ENCODE measurements at regions not wholly inside any gene's neighbourhood (a gene's known extent, or its start where the extent isn't known, plus 50 kb on each side); places are given as distances from the start of the nearest gene placed in this dataset.

DNA sequence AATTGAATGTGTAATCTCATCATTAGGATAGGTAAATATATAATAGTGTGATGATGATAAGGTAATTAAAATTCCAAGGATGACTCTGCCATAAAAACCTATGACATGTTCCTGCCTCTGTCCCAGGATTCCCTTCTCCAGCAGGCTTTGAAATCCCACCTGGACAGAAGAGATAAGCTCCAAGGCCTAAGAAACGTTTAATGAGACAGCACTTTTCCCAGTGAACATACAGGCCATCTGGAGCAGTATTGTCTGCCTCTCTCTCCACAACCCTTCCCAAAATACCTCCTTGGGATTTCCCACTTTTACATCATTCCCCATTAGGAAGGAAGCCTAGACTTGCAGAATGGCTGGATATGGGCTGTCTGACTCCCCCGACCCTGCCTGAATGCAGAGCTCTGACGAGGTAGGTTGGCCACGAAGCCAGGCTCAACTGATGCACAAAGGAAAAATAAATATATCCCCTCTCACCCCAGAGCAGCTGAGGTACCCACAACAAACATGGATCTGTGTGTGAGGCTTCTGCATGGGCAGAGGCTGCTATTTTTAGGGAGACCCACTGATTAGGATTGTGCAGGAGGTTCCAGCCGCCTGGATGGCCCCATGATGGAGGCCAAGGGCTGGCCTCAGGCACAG is 71.0 kb downstream of the TMPRSS5 start:
- H3K4me1 Mint-ChIP-seq (ENCODE audit: unreplicated experiment) = no peaks in the 10 kb centered on the region
- H3K9me3 Mint-ChIP-seq (ENCODE audit: unreplicated experiment) = no peaks in the 10 kb centered on the region
- no peak overlapping the region for H3K27ac Mint-ChIP-seq (ENCODE audit: unreplicated experiment)
- TF ChIP-seq, protein P1, sequence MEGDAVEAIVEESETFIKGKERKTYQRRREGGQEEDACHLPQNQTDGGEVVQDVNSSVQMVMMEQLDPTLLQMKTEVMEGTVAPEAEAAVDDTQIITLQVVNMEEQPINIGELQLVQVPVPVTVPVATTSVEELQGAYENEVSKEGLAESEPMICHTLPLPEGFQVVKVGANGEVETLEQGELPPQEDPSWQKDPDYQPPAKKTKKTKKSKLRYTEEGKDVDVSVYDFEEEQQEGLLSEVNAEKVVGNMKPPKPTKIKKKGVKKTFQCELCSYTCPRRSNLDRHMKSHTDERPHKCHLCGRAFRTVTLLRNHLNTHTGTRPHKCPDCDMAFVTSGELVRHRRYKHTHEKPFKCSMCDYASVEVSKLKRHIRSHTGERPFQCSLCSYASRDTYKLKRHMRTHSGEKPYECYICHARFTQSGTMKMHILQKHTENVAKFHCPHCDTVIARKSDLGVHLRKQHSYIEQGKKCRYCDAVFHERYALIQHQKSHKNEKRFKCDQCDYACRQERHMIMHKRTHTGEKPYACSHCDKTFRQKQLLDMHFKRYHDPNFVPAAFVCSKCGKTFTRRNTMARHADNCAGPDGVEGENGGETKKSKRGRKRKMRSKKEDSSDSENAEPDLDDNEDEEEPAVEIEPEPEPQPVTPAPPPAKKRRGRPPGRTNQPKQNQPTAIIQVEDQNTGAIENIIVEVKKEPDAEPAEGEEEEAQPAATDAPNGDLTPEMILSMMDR (IDR thresholded peaks at IDR 0.05; ENCODE audit: unreplicated experiment) = no peak
- DNase-seq (ENCODE audit: low spot score) = no peak
- no peaks in the 10 kb centered on the region for H3K36me3 Mint-ChIP-seq (ENCODE audit: low read depth, unreplicated experiment)
- H3K4me3 Mint-ChIP-seq (ENCODE audit: unreplicated experiment) = no peak overlapping the region
- peaks cover 2% of the 10 kb centered on the region for H3K27me3 Mint-ChIP-seq (ENCODE audit: unreplicated experiment)

DNA sequence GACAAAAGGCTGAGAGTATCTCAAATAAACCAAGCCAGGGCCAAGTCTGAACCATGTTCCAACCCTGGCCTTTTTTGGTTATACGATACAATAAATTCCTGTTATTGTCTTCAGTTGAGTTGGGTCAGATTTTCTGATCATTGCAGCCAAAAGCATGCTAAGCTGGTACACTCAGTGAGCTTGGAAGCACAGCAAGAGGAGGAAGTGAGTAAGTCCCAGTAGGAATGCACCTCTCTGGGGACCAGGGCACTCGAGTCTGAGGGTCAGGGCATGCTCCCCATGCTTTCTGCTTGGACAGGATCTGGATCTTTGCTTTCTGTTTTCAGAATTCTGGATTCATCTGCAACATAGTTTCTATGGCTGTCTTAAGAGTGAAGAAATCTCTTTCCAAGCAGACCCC is 73.1 kb downstream of the TMPRSS5 start:
- no peak for DNase-seq (ENCODE audit: low spot score)
- Mint-ChIP-seq H3K4me1 (ENCODE audit: unreplicated experiment) (no peaks in the 10 kb centered on the region), H3K4me3 (ENCODE audit: unreplicated experiment) (no peak overlapping the region), H3K36me3 (ENCODE audit: low read depth, unreplicated experiment) (no peaks in the 10 kb centered on the region), H3K27me3 (ENCODE audit: unreplicated experiment) (peaks cover 2% of the 10 kb centered on the region), H3K27ac (ENCODE audit: unreplicated experiment) (no peak overlapping the region), H3K9me3 (ENCODE audit: unreplicated experiment) (no peaks in the 10 kb centered on the region)
- TF ChIP-seq, protein P1 (IDR thresholded peaks at IDR 0.05; ENCODE audit: unreplicated experiment) = no peak

DNA sequence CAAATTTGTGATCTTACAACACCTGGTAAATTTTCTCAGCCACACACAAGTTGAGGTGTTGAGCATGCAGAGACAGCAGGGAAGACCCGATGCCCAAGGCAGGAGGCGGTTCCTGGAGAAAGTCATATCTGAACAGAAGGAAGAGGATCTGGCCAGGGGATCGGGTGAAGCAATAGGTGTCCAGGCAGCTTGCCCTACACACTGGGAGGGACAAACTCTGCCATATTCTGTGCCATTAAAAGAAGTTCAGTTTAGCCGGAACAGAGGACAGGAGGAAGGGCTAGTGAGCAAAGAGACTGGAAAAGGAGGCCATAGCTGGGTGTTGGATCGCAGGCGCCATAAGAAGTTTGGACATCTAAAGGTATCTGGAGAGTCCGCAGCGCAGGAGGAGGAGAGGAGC is 76.5 kb downstream of the TMPRSS5 start:
- Mint-ChIP-seq H3K9me3 (ENCODE audit: unreplicated experiment) (no peaks in the 10 kb centered on the region), H3K27me3 (ENCODE audit: unreplicated experiment) (peaks cover 2% of the 10 kb centered on the region), H3K27ac (ENCODE audit: unreplicated experiment) (no peak overlapping the region), H3K4me3 (ENCODE audit: unreplicated experiment) (no peak overlapping the region), H3K36me3 (ENCODE audit: low read depth, unreplicated experiment) (no peaks in the 10 kb centered on the region), H3K4me1 (ENCODE audit: unreplicated experiment) (no peaks in the 10 kb centered on the region)
- no peak for DNase-seq (ENCODE audit: low spot score)
- TF ChIP-seq, protein P1 (IDR thresholded peaks at IDR 0.05; ENCODE audit: unreplicated experiment) = no peak

DNA sequence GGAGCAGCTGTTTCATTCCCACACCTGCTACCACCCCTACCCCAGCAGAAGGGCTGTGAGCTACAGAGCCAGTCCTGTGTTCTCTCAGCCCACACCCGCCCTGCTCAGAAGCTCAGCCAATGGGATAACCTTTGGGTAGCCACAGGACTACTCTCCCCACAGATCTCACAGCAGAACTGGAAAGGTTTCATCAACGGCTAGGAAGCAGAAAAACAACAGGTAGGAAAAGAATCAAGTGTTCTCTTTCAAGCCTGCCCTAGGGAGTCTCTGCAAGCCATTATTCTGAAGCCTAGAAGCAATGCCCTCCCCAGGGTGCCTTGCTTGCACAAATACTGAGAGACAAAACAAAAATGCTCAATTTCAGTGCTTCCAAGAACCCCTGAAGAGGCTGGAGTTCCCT is 77.2 kb downstream of the TMPRSS5 start:
- no peaks in the 10 kb centered on the region for H3K36me3 Mint-ChIP-seq (ENCODE audit: low read depth, unreplicated experiment)
- H3K27ac Mint-ChIP-seq (ENCODE audit: unreplicated experiment) = no peak overlapping the region
- H3K27me3 Mint-ChIP-seq (ENCODE audit: unreplicated experiment) = peaks cover 2% of the 10 kb centered on the region
- no peak overlapping the region for H3K4me3 Mint-ChIP-seq (ENCODE audit: unreplicated experiment)
- H3K9me3 Mint-ChIP-seq (ENCODE audit: unreplicated experiment) = peaks cover under 1% of the 10 kb centered on the region
- TF ChIP-seq, protein P1 (IDR thresholded peaks at IDR 0.05; ENCODE audit: unreplicated experiment) = no peak
- DNase-seq (ENCODE audit: low spot score) = no peak
- no peaks in the 10 kb centered on the region for H3K4me1 Mint-ChIP-seq (ENCODE audit: unreplicated experiment)

DNA sequence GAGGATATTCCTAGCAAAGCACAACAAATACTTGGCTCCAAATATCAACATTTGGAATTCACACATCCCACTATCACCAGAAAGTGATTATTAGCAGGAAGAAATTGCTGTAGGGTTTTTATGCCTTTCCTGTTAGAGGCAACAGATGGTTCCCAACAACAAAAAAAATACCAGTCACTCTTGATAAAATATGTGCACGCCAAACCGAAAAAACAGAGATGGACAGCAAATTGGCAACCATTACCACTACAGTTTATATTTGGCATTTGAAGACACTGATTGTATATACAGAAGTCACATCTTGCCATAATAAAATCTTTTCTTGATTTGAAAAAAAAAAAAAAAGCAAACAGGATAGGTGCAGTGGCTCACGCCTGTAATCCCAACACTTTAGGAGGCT is 78.2 kb downstream of the TMPRSS5 start:
- H3K9me3 Mint-ChIP-seq (ENCODE audit: unreplicated experiment) = peaks cover 6% of the 10 kb centered on the region
- H3K27ac Mint-ChIP-seq (ENCODE audit: unreplicated experiment) = no peak overlapping the region
- H3K27me3 Mint-ChIP-seq (ENCODE audit: unreplicated experiment) = peaks cover 2% of the 10 kb centered on the region

More for the DNA sequence above, 78.2 kb downstream of the TMPRSS5 start:
- no peak for DNase-seq (ENCODE audit: low spot score)
- TF ChIP-seq, protein P1 (IDR thresholded peaks at IDR 0.05; ENCODE audit: unreplicated experiment) = no peak
- Mint-ChIP-seq H3K36me3 (ENCODE audit: low read depth, unreplicated experiment) (no peaks in the 10 kb centered on the region), H3K4me3 (ENCODE audit: unreplicated experiment) (no peak overlapping the region), H3K4me1 (ENCODE audit: unreplicated experiment) (no peaks in the 10 kb centered on the region)
